GM15510 (cell line): ENCODE measurements at regions not wholly inside any gene's neighbourhood (a gene's known extent, or its start where the extent isn't known, plus 50 kb on each side); places are given as distances from the start of the nearest gene placed in this dataset.

Experiments used
- POLR2A ChIP-seq: IDR thresholded peaks from 3 replicates; pipeline ENCODE4 v1.6.1; 2011; ENCODE audit warnings: borderline replicate concordance; ENCODE audit not compliant: insufficient read length; ENCODE audit errors: extremely low read depth

- no peak for TF ChIP-seq POLR2A
Observed at GRCh38 chr13:50522506-50522905, 321.0 kb downstream of the DLEU7 start.

GRCh38 chr13:50523307-50523706 is 320.2 kb downstream of the DLEU7 start:
- TF ChIP-seq POLR2A = no peak

GRCh38 chr13:50524560-50524959 is 318.9 kb downstream of the DLEU7 start:
- TF ChIP-seq POLR2A = no peak

- TF ChIP-seq POLR2A = no peak
Observed at GRCh38 chr13:50526661-50527071, 316.8 kb downstream of the DLEU7 start.

GRCh38 chr13:50527188-50527587 is 316.3 kb downstream of the DLEU7 start:
- TF ChIP-seq POLR2A = no peak

- TF ChIP-seq POLR2A = no peak
Observed at GRCh38 chr13:50527612-50528509, 315.6 kb downstream of the DLEU7 start.

GRCh38 chr13:50529154-50529882 is 314.2 kb downstream of the DLEU7 start:
- no peak for TF ChIP-seq POLR2A

GRCh38 chr13:50531917-50532899 is 311.3 kb downstream of the DLEU7 start:
- TF ChIP-seq POLR2A = no peak

GRCh38 chr13:50535050-50535449 is 308.4 kb downstream of the DLEU7 start:
- TF ChIP-seq POLR2A = no peak

GRCh38 chr13:50537029-50537428 is 306.5 kb downstream of the DLEU7 start:
- no peak for TF ChIP-seq POLR2A

GRCh38 chr13:50539791-50540530 is 303.5 kb downstream of the DLEU7 start:
- TF ChIP-seq POLR2A = no peak

- TF ChIP-seq POLR2A = no peak
Observed at GRCh38 chr13:50543141-50543540, 300.4 kb downstream of the DLEU7 start.

- TF ChIP-seq POLR2A = no peak
Observed at GRCh38 chr13:50543782-50544181, 299.7 kb downstream of the DLEU7 start.

- no peak for TF ChIP-seq POLR2A
Observed at GRCh38 chr13:50544211-50544610, 299.3 kb downstream of the DLEU7 start.
